ENCODE measurements at regions not wholly inside any gene's neighbourhood (a gene's known extent, or its start where the extent isn't known, plus 50 kb on each side); places are given as distances from the start of the nearest gene placed in this dataset.

DNA sequence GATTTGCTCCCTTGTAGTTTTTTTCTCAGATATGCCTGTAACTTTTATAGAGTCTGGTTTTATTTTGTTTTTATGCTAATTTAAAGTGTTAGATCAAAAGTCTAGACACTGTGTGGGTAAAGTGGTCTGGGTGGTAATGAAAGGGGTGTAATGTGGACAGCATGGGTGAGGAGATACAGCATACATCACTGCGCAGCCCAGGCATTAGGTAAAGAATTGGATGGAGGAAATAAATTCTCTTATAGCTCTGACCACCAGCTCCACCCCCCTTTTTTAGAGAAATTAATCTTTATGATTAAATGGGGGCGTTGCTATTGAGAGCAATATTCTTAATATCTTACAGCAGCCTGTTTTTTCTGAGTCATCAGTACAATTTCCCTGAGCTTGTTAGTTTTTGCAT lies 163.9 kb upstream of the IGFBP7 start (continued):
- TF ChIP-seq SIN3A (IDR thresholded peaks at IDR 0.05; ENCODE audit: borderline replicate concordance, low read depth, low read length): no peak
- no peak for TF ChIP-seq TCF12 (IDR thresholded peaks at IDR 0.05)
- no peak for TF ChIP-seq FOXM1 (IDR thresholded peaks at IDR 0.05; ENCODE audit: low read depth)
- TF ChIP-seq SMC3 (IDR thresholded peaks at IDR 0.05; ENCODE audit: low read depth, low read length): no peak
- no peak for TF ChIP-seq RCOR1 (IDR thresholded peaks at IDR 0.05; ENCODE audit: low read length)
- no peak for TF ChIP-seq GATA2 (CRISPR knock-in tag; IDR thresholded peaks at IDR 0.05)
- TF ChIP-seq, protein P1, sequence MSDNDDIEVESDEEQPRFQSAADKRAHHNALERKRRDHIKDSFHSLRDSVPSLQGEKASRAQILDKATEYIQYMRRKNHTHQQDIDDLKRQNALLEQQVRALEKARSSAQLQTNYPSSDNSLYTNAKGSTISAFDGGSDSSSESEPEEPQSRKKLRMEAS (IDR thresholded peaks at IDR 0.05; ENCODE audit: low read depth): no peak
- TF ChIP-seq, protein P2, sequence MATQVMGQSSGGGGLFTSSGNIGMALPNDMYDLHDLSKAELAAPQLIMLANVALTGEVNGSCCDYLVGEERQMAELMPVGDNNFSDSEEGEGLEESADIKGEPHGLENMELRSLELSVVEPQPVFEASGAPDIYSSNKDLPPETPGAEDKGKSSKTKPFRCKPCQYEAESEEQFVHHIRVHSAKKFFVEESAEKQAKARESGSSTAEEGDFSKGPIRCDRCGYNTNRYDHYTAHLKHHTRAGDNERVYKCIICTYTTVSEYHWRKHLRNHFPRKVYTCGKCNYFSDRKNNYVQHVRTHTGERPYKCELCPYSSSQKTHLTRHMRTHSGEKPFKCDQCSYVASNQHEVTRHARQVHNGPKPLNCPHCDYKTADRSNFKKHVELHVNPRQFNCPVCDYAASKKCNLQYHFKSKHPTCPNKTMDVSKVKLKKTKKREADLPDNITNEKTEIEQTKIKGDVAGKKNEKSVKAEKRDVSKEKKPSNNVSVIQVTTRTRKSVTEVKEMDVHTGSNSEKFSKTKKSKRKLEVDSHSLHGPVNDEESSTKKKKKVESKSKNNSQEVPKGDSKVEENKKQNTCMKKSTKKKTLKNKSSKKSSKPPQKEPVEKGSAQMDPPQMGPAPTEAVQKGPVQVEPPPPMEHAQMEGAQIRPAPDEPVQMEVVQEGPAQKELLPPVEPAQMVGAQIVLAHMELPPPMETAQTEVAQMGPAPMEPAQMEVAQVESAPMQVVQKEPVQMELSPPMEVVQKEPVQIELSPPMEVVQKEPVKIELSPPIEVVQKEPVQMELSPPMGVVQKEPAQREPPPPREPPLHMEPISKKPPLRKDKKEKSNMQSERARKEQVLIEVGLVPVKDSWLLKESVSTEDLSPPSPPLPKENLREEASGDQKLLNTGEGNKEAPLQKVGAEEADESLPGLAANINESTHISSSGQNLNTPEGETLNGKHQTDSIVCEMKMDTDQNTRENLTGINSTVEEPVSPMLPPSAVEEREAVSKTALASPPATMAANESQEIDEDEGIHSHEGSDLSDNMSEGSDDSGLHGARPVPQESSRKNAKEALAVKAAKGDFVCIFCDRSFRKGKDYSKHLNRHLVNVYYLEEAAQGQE (IDR thresholded peaks at IDR 0.05; ENCODE audit: low read depth, low read length): no peak
- TF ChIP-seq, protein P3, sequence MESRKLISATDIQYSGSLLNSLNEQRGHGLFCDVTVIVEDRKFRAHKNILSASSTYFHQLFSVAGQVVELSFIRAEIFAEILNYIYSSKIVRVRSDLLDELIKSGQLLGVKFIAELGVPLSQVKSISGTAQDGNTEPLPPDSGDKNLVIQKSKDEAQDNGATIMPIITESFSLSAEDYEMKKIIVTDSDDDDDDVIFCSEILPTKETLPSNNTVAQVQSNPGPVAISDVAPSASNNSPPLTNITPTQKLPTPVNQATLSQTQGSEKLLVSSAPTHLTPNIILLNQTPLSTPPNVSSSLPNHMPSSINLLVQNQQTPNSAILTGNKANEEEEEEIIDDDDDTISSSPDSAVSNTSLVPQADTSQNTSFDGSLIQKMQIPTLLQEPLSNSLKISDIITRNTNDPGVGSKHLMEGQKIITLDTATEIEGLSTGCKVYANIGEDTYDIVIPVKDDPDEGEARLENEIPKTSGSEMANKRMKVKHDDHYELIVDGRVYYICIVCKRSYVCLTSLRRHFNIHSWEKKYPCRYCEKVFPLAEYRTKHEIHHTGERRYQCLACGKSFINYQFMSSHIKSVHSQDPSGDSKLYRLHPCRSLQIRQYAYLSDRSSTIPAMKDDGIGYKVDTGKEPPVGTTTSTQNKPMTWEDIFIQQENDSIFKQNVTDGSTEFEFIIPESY (IDR thresholded peaks at IDR 0.05; ENCODE audit: borderline replicate concordance, low read depth): no peak

DNA sequence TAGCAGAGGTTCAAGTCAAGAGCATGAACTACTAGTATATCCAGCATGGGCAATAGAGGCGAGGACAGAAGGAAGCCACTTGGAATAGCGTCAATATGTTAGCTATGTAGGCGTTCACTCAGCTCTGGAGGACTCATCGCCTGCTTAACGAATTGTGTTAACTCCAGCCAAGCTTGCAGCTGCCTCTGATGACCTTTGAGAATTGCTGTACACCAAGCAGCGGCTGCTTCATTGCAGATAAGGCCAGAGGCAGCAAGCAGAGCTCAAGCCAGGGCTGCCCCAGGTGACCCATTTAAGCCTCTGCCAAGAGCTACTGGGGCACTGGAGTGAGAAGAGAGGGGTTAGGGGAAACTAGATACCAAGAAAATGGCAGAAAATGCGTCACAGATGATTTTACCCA lies 160.2 kb upstream of the IGFBP7 start:
- Histone ChIP-seq H3K9me3 (no peaks in the 10 kb centered on the region), H3K4me1 (ENCODE audit: control insufficient read depth in 1 of 2, insufficient read depth in 2 of 2, low read depth in 1 of 2, low read length in 1 of 2) (peaks cover 0 to 4% of the 10 kb centered on the region in 2 experiments; a peak in 2 of 4 replicates), H4K20me1 (ENCODE audit: insufficient read depth) (no peaks in the 10 kb centered on the region), H3K27ac (ENCODE audit: low read depth in 2 of 2, low read length in 1 of 2) (no peak overlapping the region), H3F3A (replicated peaks; ENCODE audit: insufficient read depth) (no peaks in the 10 kb centered on the region), H2AFZ (ENCODE audit: low read depth) (no peak overlapping the region), H3K9ac (no peak overlapping the region), H3K4me3 (ENCODE audit: low read depth in 2 of 2, low read length in 1 of 2) (no peak overlapping the region), H3K9me2 (no peaks in the 10 kb centered on the region), H3K27me3 (ENCODE audit: insufficient read depth) (no peaks in the 10 kb centered on the region), H3K36me3 (replicated peaks in 1 of 2; ENCODE audit: control insufficient read depth in 1 of 2, insufficient read depth in 2 of 2, low read length in 1 of 2) (no peaks in the 10 kb centered on the region), H3K79me2 (ENCODE audit: insufficient read depth) (no peaks in the 10 kb centered on the region), H3K4me2 (no peak overlapping the region)
- WGBS (ENCODE audit: low lambda C conversion rate): 19% methylated on average over 6 of the region's 7 CpGs
- TF ChIP-seq RFX5 (IDR thresholded peaks at IDR 0.05; ENCODE audit: low read length) (no peak), JUND (IDR thresholded peaks at IDR 0.05) (no peak), TAF1 (IDR thresholded peaks at IDR 0.05; ENCODE audit: borderline replicate concordance, low read depth, low read length) (no peak), NRF1 (IDR thresholded peaks at IDR 0.05; ENCODE audit: low read depth, low read length) (no peak), FOSL2 (IDR thresholded peaks at IDR 0.05; ENCODE audit: borderline replicate concordance, low read depth) (no peak), GATA2 (CRISPR knock-in tag; IDR thresholded peaks at IDR 0.05) (no peak), TEAD4 (IDR thresholded peaks at IDR 0.05; ENCODE audit: borderline replicate concordance, insufficient read depth) (no peak), TCF12 (IDR thresholded peaks at IDR 0.05) (no peak), ELF1 (IDR thresholded peaks at IDR 0.05) (no peak)
- TF ChIP-seq, protein P4, sequence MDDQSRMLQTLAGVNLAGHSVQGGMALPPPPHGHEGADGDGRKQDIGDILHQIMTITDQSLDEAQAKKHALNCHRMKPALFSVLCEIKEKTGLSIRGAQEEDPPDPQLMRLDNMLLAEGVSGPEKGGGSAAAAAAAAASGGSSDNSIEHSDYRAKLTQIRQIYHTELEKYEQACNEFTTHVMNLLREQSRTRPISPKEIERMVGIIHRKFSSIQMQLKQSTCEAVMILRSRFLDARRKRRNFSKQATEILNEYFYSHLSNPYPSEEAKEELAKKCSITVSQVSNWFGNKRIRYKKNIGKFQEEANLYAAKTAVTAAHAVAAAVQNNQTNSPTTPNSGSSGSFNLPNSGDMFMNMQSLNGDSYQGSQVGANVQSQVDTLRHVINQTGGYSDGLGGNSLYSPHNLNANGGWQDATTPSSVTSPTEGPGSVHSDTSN (IDR thresholded peaks at IDR 0.05): no peak
- TF ChIP-seq, protein P5, sequence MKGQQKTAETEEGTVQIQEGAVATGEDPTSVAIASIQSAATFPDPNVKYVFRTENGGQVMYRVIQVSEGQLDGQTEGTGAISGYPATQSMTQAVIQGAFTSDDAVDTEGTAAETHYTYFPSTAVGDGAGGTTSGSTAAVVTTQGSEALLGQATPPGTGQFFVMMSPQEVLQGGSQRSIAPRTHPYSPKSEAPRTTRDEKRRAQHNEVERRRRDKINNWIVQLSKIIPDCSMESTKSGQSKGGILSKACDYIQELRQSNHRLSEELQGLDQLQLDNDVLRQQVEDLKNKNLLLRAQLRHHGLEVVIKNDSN (IDR thresholded peaks at IDR 0.05; ENCODE audit: borderline replicate concordance, low read depth): no peak
- CTCF ChIA-PET: interaction anchor here (1.0 to 2.5 kb wide), 4 partner anchors 13 to 232 kb away, joined by 3 to 10 read pairs (median 6); no protein-coding TSS in a partner anchor
- DNase-seq: no peak
- POLR2A ChIA-PET: no interaction called here

Data from SK-N-SH (cell line).